Neural cell (in vitro differentiated cells): ENCODE measurements at regions not wholly inside any gene's neighbourhood (a gene's known extent, or its start where the extent isn't known, plus 50 kb on each side); places are given as distances from the start of the nearest gene placed in this dataset.

Experiments used
- EP300 ChIP-seq: fragments of 450-650 bp; conservative IDR thresholded peaks from 2 replicates; pipeline ENCODE4 v1.6.1; 2014; ENCODE audit warnings: antibody characterized with exemption, mild to moderate bottlenecking, moderate library complexity; ENCODE audit not compliant: poor library complexity, severe bottlenecking
- EZH2 ChIP-seq: fragments of 200-600, 300-800 bp; shearing (Covaris generic), sonication (generic); IDR thresholded peaks from 2 replicates; pipeline ENCODE4 v1.6.1; 2014; ENCODE audit warnings: antibody characterized with exemption, low read length, borderline replicate concordance, mild to moderate bottlenecking; ENCODE audit not compliant: insufficient read depth, poor library complexity, severe bottlenecking
- POLR2AphosphoS5 ChIP-seq: IDR thresholded peaks from 2 replicates; pipeline ENCODE4 v1.6.1; 2012
- RAD21 ChIP-seq: fragments of 450-650 bp; conservative IDR thresholded peaks from 2 replicates; pipeline ENCODE4 v1.6.1; 2014; ENCODE audit warnings: antibody characterized with exemption, mild to moderate bottlenecking, moderate library complexity
- TAF1 ChIP-seq: IDR thresholded peaks from 2 replicates; pipeline ENCODE4 v1.6.1; 2012; ENCODE audit warnings: low read depth
- TF ChIP-seq, protein P1 (sequence below): fragments of 450-650 bp; IDR thresholded peaks from 2 replicates; pipeline ENCODE4 v1.5.1; 2014; ENCODE audit warnings: antibody characterized with exemption, mild to moderate bottlenecking, moderate library complexity; ENCODE audit not compliant: poor library complexity, severe bottlenecking
- TF ChIP-seq, protein P2 (sequence below): IDR thresholded peaks from 2 replicates; pipeline ENCODE4 v1.6.1; 2012; ENCODE audit warnings: borderline replicate concordance

DNA sequence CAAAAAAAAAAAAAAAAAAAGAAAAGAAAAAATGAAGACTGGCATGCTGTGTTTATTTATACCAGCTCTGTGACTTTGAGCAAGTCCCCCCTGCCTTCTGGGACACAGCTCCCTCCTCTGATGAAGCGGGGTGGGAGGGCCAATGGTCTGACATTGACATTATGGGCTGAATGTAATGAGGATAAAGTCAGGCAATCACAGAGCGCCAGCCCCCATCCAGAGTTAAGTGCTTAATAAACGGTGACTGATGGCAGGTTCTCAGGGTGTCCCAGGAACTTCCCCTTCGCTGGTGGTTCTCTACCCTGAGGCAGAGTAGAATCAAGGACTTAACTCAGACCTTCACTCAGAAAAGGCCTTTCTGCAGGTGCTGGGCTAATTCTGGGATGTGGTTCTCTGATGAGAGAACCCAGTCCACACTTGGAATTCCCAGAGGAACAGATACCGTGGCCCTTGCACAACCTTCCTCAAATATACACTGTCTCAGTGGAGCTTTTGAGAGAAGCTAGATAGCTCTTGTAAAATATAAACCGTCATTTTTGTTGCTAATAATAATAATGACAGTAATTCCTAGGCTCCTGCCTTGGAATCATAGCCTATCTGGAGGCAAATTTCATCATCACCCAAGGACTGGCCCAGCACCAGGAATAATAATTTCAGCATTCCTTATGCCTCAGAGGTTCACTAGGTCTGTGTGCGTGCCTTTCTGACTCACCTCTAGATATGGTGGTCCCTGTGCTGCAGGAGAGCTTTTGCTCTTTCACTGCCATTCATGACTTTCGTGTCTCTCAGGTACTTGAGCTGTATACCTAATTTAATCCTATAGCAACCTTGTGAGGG lies 115.8 kb downstream of the RPLP1 start:
- TF ChIP-seq, protein P1, sequence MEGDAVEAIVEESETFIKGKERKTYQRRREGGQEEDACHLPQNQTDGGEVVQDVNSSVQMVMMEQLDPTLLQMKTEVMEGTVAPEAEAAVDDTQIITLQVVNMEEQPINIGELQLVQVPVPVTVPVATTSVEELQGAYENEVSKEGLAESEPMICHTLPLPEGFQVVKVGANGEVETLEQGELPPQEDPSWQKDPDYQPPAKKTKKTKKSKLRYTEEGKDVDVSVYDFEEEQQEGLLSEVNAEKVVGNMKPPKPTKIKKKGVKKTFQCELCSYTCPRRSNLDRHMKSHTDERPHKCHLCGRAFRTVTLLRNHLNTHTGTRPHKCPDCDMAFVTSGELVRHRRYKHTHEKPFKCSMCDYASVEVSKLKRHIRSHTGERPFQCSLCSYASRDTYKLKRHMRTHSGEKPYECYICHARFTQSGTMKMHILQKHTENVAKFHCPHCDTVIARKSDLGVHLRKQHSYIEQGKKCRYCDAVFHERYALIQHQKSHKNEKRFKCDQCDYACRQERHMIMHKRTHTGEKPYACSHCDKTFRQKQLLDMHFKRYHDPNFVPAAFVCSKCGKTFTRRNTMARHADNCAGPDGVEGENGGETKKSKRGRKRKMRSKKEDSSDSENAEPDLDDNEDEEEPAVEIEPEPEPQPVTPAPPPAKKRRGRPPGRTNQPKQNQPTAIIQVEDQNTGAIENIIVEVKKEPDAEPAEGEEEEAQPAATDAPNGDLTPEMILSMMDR: no peak
- no peak for TF ChIP-seq POLR2AphosphoS5
- no peak for TF ChIP-seq RAD21
- no peak for TF ChIP-seq EZH2
- TF ChIP-seq, protein P2, sequence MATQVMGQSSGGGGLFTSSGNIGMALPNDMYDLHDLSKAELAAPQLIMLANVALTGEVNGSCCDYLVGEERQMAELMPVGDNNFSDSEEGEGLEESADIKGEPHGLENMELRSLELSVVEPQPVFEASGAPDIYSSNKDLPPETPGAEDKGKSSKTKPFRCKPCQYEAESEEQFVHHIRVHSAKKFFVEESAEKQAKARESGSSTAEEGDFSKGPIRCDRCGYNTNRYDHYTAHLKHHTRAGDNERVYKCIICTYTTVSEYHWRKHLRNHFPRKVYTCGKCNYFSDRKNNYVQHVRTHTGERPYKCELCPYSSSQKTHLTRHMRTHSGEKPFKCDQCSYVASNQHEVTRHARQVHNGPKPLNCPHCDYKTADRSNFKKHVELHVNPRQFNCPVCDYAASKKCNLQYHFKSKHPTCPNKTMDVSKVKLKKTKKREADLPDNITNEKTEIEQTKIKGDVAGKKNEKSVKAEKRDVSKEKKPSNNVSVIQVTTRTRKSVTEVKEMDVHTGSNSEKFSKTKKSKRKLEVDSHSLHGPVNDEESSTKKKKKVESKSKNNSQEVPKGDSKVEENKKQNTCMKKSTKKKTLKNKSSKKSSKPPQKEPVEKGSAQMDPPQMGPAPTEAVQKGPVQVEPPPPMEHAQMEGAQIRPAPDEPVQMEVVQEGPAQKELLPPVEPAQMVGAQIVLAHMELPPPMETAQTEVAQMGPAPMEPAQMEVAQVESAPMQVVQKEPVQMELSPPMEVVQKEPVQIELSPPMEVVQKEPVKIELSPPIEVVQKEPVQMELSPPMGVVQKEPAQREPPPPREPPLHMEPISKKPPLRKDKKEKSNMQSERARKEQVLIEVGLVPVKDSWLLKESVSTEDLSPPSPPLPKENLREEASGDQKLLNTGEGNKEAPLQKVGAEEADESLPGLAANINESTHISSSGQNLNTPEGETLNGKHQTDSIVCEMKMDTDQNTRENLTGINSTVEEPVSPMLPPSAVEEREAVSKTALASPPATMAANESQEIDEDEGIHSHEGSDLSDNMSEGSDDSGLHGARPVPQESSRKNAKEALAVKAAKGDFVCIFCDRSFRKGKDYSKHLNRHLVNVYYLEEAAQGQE: no peak
- no peak for TF ChIP-seq TAF1
- TF ChIP-seq EP300: no peak
